Activated effector memory CD4-positive, alpha-beta T cell treated with anti-CD3 and anti-CD28 coated beads, Interleukin-2, amount 50 U/mL, for 16 hours (primary cell): ENCODE measurements at regions not wholly inside any gene's neighbourhood (a gene's known extent, or its start where the extent isn't known, plus 50 kb on each side); places are given as distances from the start of the nearest gene placed in this dataset.
"Not testable (repeated sequence)": the region's sequence is repeated elsewhere in the genome, so short reads cannot be mapped to it uniquely, and the experiment has no call there.

Experiments used
- DNase-seq: peaks from one replicate; pipeline ENCODE4 v3.0.0-alpha.2; 2020

GRCh38 chr4:184280137-184280536 lies 62.5 kb upstream of the ENPP6 start:
- DNase-seq = no peak

- DNase-seq = no peak
Measured at GRCh38 chr4:184279496-184280061, 61.9 kb upstream of the ENPP6 start.

- not testable (repeated sequence) for DNase-seq
Measured at GRCh38 chr4:184277769-184278168, 60.1 kb upstream of the ENPP6 start.

- not testable (repeated sequence) for DNase-seq
Measured at GRCh38 chr4:184277010-184277409, 59.3 kb upstream of the ENPP6 start.

GRCh38 chr4:184276346-184276745 lies 58.7 kb upstream of the ENPP6 start:
- not testable (repeated sequence) for DNase-seq

GRCh38 chr4:184275766-184276165 lies 58.1 kb upstream of the ENPP6 start:
- no peak for DNase-seq

GRCh38 chr4:184274286-184274951 lies 56.7 kb upstream of the ENPP6 start:
- DNase-seq = no peak

GRCh38 chr4:184273166-184274147 lies 55.8 kb upstream of the ENPP6 start:
- DNase-seq = no peak

GRCh38 chr4:184270808-184271413 lies 53.2 kb upstream of the ENPP6 start:
- DNase-seq = no peak

GRCh38 chr4:184269879-184270430 lies 52.3 kb upstream of the ENPP6 start:
- no peak for DNase-seq

GRCh38 chr4:184268584-184269160 lies 51.0 kb upstream of the ENPP6 start:
- DNase-seq = no peak

- peak; percentile 90 for DNase-seq
Measured at GRCh38 chr4:184267673-184268583, 50.3 kb upstream of the ENPP6 start.
